PFSK-1 (cell line): ENCODE measurements at regions not wholly inside any gene's neighbourhood (a gene's known extent, or its start where the extent isn't known, plus 50 kb on each side); places are given as distances from the start of the nearest gene placed in this dataset.

ENCODE experiments used
- FOXP2 ChIP-seq: optimal IDR thresholded peaks from 2 replicates; pipeline ENCODE3; 2011; ENCODE audit warnings: borderline replicate concordance, control low read depth, inconsistent platforms; ENCODE audit not compliant: insufficient read depth; ENCODE audit errors: extremely low read length, extremely low read depth
- POLR2AphosphoS5 ChIP-seq: IDR thresholded peaks from 2 replicates; pipeline ENCODE4 v1.6.1; 2012; ENCODE audit warnings: low read depth, mild to moderate bottlenecking, control low read depth, low read length, moderate library complexity
- REST ChIP-seq, 2 experiments: IDR thresholded peaks; 2 replicates each; pipeline versions ENCODE4 v1.6.1 to v1.8.0; 2011 to 2012; ENCODE audit warnings: low read depth in 2 of 2, low read length in 2 of 2, control low read depth in 1 of 2, inconsistent platforms in 1 of 2, mild to moderate bottlenecking in 1 of 2, moderate library complexity in 1 of 2; ENCODE audit not compliant: insufficient read depth in 1 of 2
- SIN3A ChIP-seq: IDR thresholded peaks from 2 replicates; pipeline ENCODE4 v1.6.1; 2012; ENCODE audit warnings: mild to moderate bottlenecking, low read length, moderate library complexity, borderline replicate concordance; ENCODE audit not compliant: insufficient read depth
- TAF1 ChIP-seq: IDR thresholded peaks from 2 replicates; pipeline ENCODE4 v1.6.1; 2012; ENCODE audit warnings: low read length, control low read depth, borderline replicate concordance; ENCODE audit not compliant: insufficient read depth

GRCh38 chr12:92504594-92504981, 198.2 kb upstream of the PLEKHG7 start:
- TF ChIP-seq SIN3A: no peak
- no peak for TF ChIP-seq REST (IDR thresholded peaks at IDR 0.05; ENCODE audit: insufficient read depth in 1 of 2, low read depth in 2 of 2, low read length in 2 of 2)
- TF ChIP-seq FOXP2: no peak
- TF ChIP-seq TAF1: no peak
- no peak for TF ChIP-seq POLR2AphosphoS5

GRCh38 chr12:92503971-92504593, 198.7 kb upstream of the PLEKHG7 start:
- TF ChIP-seq SIN3A (no peak), POLR2AphosphoS5 (no peak)

GRCh38 chr12:92503029-92503931, 199.5 kb upstream of the PLEKHG7 start:
- TF ChIP-seq SIN3A (no peak), POLR2AphosphoS5 (no peak), REST (IDR thresholded peaks at IDR 0.05; ENCODE audit: insufficient read depth in 1 of 2, low read depth in 2 of 2, low read length in 2 of 2) (no peak), TAF1 (no peak), FOXP2 (no peak)

- TF ChIP-seq TAF1: no peak
- no peak for TF ChIP-seq POLR2AphosphoS5
- no peak for TF ChIP-seq FOXP2
- no peak for TF ChIP-seq REST (IDR thresholded peaks at IDR 0.05; ENCODE audit: insufficient read depth in 1 of 2, low read depth in 2 of 2, low read length in 2 of 2)
- TF ChIP-seq SIN3A: no peak
Measured at GRCh38 chr12:92502417-92503028, 200.3 kb upstream of the PLEKHG7 start.

GRCh38 chr12:92496790-92497189, 206.0 kb upstream of the PLEKHG7 start:
- TF ChIP-seq POLR2AphosphoS5 (no peak), TAF1 (no peak), SIN3A (no peak), REST (IDR thresholded peaks at IDR 0.05; ENCODE audit: insufficient read depth in 1 of 2, low read depth in 2 of 2, low read length in 2 of 2) (no peak), FOXP2 (no peak)
